ENCODE measurements at regions not wholly inside any gene's neighbourhood (a gene's known extent, or its start where the extent isn't known, plus 50 kb on each side); places are given as distances from the start of the nearest gene placed in this dataset.
"Not testable (repeated sequence)": the region's sequence is repeated elsewhere in the genome, so short reads cannot be mapped to it uniquely, and the experiment has no call there.

- Histone ChIP-seq H3K27ac (no peak overlapping the region), H3K4me3 (no peak overlapping the region)
These were observed 116.2 kb downstream of the SOCS6 start for GRCh38 chr18:70405052-70405451.

- H3K4me3 ChIP-seq: no peak overlapping the region
- no peak overlapping the region for H3K27ac ChIP-seq
These were observed 111.6 kb downstream of the SOCS6 start for GRCh38 chr18:70400476-70400875.

GRCh38 chr18:70398076-70398475 lies 109.2 kb downstream of the SOCS6 start:
- no peak overlapping the region for H3K4me3 ChIP-seq
- H3K27ac ChIP-seq: no peak overlapping the region

- Histone ChIP-seq H3K27ac (no peak overlapping the region), H3K4me3 (no peak overlapping the region)
These were observed 108.5 kb downstream of the SOCS6 start for GRCh38 chr18:70397259-70397925.

- not testable (repeated sequence) for H3K27ac ChIP-seq, H3K4me3 ChIP-seq
These were observed 106.9 kb downstream of the SOCS6 start for GRCh38 chr18:70395771-70396170.

- no peak overlapping the region for H3K27ac ChIP-seq
- no peak overlapping the region for H3K4me3 ChIP-seq
These were observed 105.8 kb downstream of the SOCS6 start for GRCh38 chr18:70394672-70395071.

- H3K27ac ChIP-seq: no peak overlapping the region
- H3K4me3 ChIP-seq: no peak overlapping the region
These were observed 101.7 kb downstream of the SOCS6 start for GRCh38 chr18:70390371-70391090.

GRCh38 chr18:70389036-70389435 lies 100.2 kb downstream of the SOCS6 start:
- H3K4me3 ChIP-seq, H3K27ac ChIP-seq: not testable (repeated sequence)

- Histone ChIP-seq H3K27ac (no peak overlapping the region), H3K4me3 (no peak overlapping the region)
These were observed 98.2 kb downstream of the SOCS6 start for GRCh38 chr18:70387027-70387426.

GRCh38 chr18:70386582-70386981 lies 97.7 kb downstream of the SOCS6 start:
- Histone ChIP-seq H3K4me3 (no peak overlapping the region), H3K27ac (no peak overlapping the region)

- Histone ChIP-seq H3K27ac (peak overlapping the region in 2 of 21 experiments; percentile 0 to 51), H3K4me3 (no peak overlapping the region)
These were observed 96.6 kb downstream of the SOCS6 start for GRCh38 chr18:70385474-70385873.

- Histone ChIP-seq H3K27ac (peak overlapping the region in 4 of 21 experiments; percentile 0 to 61 (median 48)), H3K4me3 (no peak overlapping the region)
These were observed 95.4 kb downstream of the SOCS6 start for GRCh38 chr18:70384181-70384790.

- Histone ChIP-seq H3K4me3 (no peak overlapping the region), H3K27ac (peak overlapping the region in 2 of 21 experiments; percentile 42 to 57)
These were observed 94.3 kb downstream of the SOCS6 start for GRCh38 chr18:70382992-70383717.

GRCh38 chr18:70382017-70382416 lies 93.2 kb downstream of the SOCS6 start:
- Histone ChIP-seq H3K27ac (peak overlapping the region in 3 of 21 experiments; percentile 17 to 50 (median 35)), H3K4me3 (no peak overlapping the region)

GRCh38 chr18:70380915-70381896 lies 92.4 kb downstream of the SOCS6 start:
- Histone ChIP-seq H3K27ac (peak overlapping the region in 2 of 21 experiments; percentile 17 to 50), H3K4me3 (no peak overlapping the region)

Data from skin epidermis (tissue), 12 donors.